AG04449 (cell line): ENCODE measurements at regions not wholly inside any gene's neighbourhood (a gene's known extent, or its start where the extent isn't known, plus 50 kb on each side); places are given as distances from the start of the nearest gene placed in this dataset.

Experiments
- CTCF ChIA-PET: fragments of 350-600 bp; formaldehyde crosslinking; extraction: SDS; loops from one replicate; lab custom pipeline; 2021; ENCODE audit warnings: antibody characterized with exemption; lab: Yijun Ruan, JAX
- POLR2A ChIA-PET: fragments of 400-600, 350-600 bp; formaldehyde crosslinking; extraction: SDS; loops from one replicate; lab custom pipeline; 2020; ENCODE audit warnings: antibody characterized with exemption, inconsistent platforms; lab: Yijun Ruan, JAX
- DNase-seq: peaks from one replicate; pipeline ENCODE4 v3.0.0-alpha.2; 2010; ENCODE audit warnings: low read depth, low spot score
- H3K4me3 ChIP-seq: 2 replicates; pipeline ENCODE4 v1.5.1; 2011; ENCODE audit warnings: low read depth, mild to moderate bottlenecking, control low read depth, low read length
- TF ChIP-seq, protein P1 (sequence below): IDR thresholded peaks from one replicate; pipeline ENCODE4 v1.5.1; 2011; ENCODE audit warnings: mild to moderate bottlenecking, moderate library complexity, low read length, control low read depth, inconsistent platforms; ENCODE audit not compliant: insufficient read depth; ENCODE audit errors: missing control alignments

DNA sequence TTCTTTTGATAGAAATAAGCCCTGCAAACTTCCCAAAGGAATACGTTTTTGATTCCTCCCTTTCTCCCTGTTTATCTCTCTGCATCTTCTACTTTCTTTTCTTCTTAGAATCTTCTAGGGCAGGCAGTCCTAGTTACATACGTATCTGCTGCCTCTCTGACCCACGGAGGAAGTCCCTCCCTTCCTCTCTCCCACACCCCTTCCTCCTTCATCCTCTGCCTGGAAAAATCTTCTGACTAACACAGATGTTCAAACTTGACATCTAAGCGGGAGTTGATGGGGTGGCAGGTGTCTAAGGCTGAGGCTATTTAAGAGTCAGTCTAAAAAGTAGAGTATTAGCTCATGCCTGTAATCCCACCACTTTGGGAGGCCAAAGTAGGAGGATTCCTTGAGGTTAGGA, 88.6 kb downstream of the MAP1LC3B2 start:
- POLR2A ChIA-PET = no interaction called here
- CTCF ChIA-PET = no interaction called here
- no peak for DNase-seq
- H3K4me3 ChIP-seq = no peak overlapping the region
- TF ChIP-seq, protein P1, sequence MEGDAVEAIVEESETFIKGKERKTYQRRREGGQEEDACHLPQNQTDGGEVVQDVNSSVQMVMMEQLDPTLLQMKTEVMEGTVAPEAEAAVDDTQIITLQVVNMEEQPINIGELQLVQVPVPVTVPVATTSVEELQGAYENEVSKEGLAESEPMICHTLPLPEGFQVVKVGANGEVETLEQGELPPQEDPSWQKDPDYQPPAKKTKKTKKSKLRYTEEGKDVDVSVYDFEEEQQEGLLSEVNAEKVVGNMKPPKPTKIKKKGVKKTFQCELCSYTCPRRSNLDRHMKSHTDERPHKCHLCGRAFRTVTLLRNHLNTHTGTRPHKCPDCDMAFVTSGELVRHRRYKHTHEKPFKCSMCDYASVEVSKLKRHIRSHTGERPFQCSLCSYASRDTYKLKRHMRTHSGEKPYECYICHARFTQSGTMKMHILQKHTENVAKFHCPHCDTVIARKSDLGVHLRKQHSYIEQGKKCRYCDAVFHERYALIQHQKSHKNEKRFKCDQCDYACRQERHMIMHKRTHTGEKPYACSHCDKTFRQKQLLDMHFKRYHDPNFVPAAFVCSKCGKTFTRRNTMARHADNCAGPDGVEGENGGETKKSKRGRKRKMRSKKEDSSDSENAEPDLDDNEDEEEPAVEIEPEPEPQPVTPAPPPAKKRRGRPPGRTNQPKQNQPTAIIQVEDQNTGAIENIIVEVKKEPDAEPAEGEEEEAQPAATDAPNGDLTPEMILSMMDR = no peak

DNA sequence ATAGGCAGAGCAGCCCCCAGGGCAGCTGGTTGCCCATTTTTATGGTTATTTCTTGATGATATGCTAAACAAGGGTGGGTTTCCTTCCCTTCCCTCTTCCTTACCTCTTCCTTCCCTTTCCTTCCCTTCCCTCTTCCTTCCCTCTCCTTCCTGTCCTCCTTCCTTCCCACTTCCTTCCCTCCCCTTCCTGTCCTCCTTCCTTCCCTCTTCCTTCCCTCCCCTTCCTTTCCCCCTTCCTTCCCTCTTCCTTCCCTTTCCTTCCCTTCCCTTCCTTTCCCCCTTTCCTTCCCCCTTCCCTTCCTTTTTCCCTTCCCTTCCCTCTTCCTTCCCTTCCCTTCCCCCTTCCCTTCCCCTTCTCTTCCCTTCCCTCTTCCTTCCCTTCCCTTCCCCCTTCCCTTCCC, 87.7 kb downstream of the MAP1LC3B2 start:
- no peak overlapping the region for H3K4me3 ChIP-seq
- ChIA-PET POLR2A (no interaction called here), CTCF (no interaction called here)
- DNase-seq = no peak
- TF ChIP-seq, protein P1 = no peak

DNA sequence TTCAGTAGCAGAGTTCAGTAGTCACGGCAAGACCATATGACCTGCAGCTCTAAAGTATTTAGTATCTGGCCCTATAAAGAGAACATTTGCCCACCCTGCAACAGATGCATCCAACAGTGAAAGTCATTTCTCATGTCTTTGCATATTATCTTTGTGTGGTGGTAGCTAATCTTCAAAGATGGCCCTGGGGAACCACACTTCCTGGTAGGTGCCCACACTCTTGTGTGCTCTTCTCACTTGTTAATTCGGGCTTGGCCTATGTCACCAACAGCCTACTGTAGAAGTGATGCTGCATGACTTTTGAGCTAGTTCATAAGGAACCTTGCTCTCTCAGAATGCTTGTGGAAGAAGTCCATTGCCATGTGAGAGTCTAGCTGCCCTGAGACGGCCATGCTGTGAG, 85.6 kb downstream of the MAP1LC3B2 start:
- TF ChIP-seq, protein P1 = no peak

DNA sequence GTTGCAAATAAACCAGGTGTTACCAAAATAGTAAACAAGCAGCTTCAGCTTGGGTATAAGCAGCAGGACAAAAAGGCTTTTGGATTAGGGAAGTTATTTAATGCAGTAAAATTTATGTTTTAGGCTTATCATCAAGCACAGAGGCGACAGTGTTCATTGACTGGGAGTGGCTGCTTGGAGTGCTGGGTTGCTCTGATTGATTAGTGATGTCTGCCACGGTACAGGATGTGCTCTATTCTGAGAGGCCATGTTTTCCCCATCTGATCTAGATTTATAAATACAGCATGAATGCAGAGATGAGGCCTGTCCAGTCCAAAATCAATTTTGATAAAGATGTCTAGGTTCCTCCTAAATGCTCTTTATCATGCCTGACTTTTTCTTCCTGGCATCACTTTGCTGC, 83.5 kb downstream of the MAP1LC3B2 start:
- CTCF ChIA-PET = interaction anchor here (0.8 kb wide), 1 partner anchor 240 kb away, joined by 3 read pairs; no protein-coding TSS in a partner anchor
- POLR2A ChIA-PET = no interaction called here
- H3K4me3 ChIP-seq = no peak overlapping the region
- TF ChIP-seq, protein P1 = no peak
- no peak for DNase-seq

More for the DNA sequence above, 85.6 kb downstream of the MAP1LC3B2 start:
- H3K4me3 ChIP-seq = no peak overlapping the region
- DNase-seq = no peak
- ChIA-PET POLR2A (no interaction called here), CTCF (no interaction called here)

DNA sequence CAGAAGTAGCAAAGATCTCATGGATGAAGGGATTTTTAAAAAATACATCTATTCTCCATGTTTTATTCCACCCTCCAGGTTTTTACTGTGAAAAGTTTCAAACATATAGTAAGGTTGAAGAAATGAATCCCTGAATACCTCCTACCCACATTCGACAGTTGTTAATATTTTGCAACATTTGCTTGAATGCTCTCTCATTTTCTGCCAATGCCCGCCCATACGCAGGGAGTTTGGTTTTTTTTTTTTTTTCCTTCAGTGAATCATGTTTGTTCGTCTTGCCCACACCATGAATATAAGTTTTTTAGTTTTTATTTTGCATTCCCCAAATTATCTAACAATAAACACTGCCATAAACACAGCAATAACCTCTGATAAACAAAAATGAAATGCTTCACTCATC, 82.9 kb downstream of the MAP1LC3B2 start:
- H3K4me3 ChIP-seq = no peak overlapping the region
- TF ChIP-seq, protein P1 = no peak
- no peak for DNase-seq
- ChIA-PET CTCF (no interaction called here), POLR2A (no interaction called here)

DNA sequence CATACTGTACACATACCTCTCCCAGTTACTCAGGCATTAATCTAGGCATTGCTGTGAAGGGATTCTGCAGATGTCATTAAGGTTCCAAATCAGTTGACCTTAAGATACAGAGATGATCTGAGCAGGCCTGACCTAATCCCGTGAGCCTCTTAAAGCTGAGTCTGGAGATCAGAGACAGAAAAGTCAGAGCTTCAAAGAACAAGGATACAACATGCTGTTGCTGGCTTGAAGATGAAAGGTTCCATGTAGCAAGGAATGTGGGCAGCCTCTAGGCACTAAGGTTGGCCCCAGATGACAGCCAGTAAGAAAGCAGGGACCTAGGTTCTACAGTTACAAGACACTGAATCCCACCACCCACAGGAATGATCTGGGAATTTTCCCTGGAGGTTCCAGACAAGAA, 81.1 kb downstream of the MAP1LC3B2 start:
- TF ChIP-seq, protein P1 = no peak
- DNase-seq = no peak
- no peak overlapping the region for H3K4me3 ChIP-seq
- ChIA-PET POLR2A (no interaction called here), CTCF (interaction anchor here (1.2 kb wide), 1 partner anchor 10 kb away, joined by 3 read pairs; no protein-coding TSS in a partner anchor)
